ENCODE measurements at regions not wholly inside any gene's neighbourhood (a gene's known extent, or its start where the extent isn't known, plus 50 kb on each side); places are given as distances from the start of the nearest gene placed in this dataset.

DNA sequence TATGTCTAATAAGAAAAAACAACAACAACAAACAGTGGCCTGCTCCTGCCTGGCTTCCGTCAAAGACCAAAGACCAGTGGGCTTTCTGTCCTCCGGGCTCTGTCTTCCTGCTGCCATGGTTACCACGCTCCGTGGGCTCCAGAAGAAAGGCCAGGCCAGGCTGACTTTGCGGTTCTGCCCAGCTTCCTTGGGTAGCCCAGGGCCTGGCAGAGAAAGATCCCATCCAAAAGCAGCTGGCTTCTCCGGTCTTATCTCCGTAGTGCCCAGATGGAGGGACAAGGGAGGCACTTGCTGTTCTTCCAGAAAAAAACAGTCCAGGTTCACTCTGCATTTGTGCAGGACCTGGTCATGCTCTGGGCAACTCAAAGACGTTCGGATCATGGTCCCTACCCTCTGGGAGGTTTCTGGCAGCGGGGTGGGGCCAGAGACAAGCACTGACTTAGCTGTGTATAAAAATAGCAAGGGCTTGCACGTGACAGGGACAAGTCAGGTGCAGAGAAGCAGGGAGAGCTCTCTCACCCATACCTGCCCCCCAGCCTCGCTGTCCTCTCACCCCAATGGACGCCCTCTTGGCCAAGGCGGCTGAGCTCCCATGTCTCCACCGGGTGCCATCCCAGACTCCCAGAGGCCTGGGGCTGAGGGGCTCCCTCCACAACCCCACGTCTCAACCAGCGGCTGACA lies 212.2 kb downstream of the C9orf50 start:
- intact Hi-C loops (cut with DNase I) = loop anchor here in 1 of 10 donors (5.0 kb wide), 1 partner anchor 71 kb away; no protein-coding TSS in a partner anchor
- DNase-seq = peak; percentile 64 to 80 (median 72)
- 51 to 66% (median 59%) methylated on average over 16 to 17 of the region's 17 CpGs for WGBS, 4 donors
- TF ChIP-seq, protein P1, sequence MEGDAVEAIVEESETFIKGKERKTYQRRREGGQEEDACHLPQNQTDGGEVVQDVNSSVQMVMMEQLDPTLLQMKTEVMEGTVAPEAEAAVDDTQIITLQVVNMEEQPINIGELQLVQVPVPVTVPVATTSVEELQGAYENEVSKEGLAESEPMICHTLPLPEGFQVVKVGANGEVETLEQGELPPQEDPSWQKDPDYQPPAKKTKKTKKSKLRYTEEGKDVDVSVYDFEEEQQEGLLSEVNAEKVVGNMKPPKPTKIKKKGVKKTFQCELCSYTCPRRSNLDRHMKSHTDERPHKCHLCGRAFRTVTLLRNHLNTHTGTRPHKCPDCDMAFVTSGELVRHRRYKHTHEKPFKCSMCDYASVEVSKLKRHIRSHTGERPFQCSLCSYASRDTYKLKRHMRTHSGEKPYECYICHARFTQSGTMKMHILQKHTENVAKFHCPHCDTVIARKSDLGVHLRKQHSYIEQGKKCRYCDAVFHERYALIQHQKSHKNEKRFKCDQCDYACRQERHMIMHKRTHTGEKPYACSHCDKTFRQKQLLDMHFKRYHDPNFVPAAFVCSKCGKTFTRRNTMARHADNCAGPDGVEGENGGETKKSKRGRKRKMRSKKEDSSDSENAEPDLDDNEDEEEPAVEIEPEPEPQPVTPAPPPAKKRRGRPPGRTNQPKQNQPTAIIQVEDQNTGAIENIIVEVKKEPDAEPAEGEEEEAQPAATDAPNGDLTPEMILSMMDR (IDR thresholded peaks at IDR 0.05) = peak in 1 of 12 donors; percentile 11
- peak in 1 of 2 donors; percentile 30 for TF ChIP-seq POLR2A (IDR thresholded peaks at IDR 0.05)
- Histone ChIP-seq H3K36me3 (no peaks in the 10 kb centered on the region), H3K4me3 (peak overlapping the region in 6 of 12 donors; percentile 5 to 37 (median 14)), H3K27me3 (no peaks in the 10 kb centered on the region), H3K27ac (peak overlapping the region; percentile 23 to 90 (median 80)), H3K9me3 (no peaks in the 10 kb centered on the region), H3K4me1 (peaks cover 4 to 37% (median 14%) of the 10 kb centered on the region in 12 donors)
- ATAC-seq = peak; percentile 53 to 67 (median 64)

DNA sequence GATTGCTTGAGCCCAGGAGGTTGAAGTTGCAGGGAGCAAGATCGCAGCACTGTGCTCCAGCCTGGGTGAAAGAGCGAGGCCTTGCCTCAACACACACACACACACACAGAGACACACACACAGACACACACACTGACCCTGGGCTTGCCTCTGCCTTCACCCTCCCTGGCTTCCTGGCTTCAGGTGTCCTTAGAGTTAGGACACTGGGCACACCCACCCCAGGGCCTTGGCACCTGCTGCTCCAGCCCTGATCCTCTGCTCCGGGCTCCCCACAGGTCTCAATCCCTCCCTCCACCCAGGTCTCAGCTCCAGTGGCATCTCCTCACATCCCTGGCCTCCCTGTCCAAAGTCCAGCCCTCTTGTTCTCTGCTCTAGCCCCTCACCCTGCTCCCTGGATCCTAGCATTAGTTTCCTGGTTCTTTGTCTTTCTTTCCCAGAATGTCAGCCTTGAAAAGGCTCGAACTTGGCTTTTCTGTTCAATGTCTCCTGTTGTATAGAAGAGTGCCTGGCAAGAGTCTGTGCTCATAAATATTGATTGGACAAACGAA lies 212.9 kb downstream of the C9orf50 start:
- no peaks in the 10 kb centered on the region for H3K27me3 ChIP-seq
- TF ChIP-seq, protein P1 (IDR thresholded peaks at IDR 0.05) = no peak
- TF ChIP-seq POLR2A (IDR thresholded peaks at IDR 0.05) = no peak
- peaks cover 4 to 41% (median 15%) of the 10 kb centered on the region in 12 donors for H3K4me1 ChIP-seq
- H3K9me3 ChIP-seq = no peaks in the 10 kb centered on the region
- ATAC-seq = no peak
- intact Hi-C loops (cut with DNase I) = loop anchor here in 1 of 10 donors (5.0 kb wide), 1 partner anchor 71 kb away; no protein-coding TSS in a partner anchor
- peak in 2 of 5 donors; percentile 15 to 28 for DNase-seq
- H3K27ac ChIP-seq = peak overlapping the region in 11 of 12 donors; percentile 50 to 90 (median 81)
- WGBS, 4 donors = 80 to 88% (median 85%) methylated on average over 5 of the region's 5 CpGs
- H3K36me3 ChIP-seq = no peaks in the 10 kb centered on the region
- H3K4me3 ChIP-seq = peak overlapping the region in 1 of 12 donors; percentile 6

GRCh38 chr9:129406278-129407225 lies 214.3 kb downstream of the C9orf50 start:
- 78 to 83% (median 82%) methylated on average over 25 of the region's 25 CpGs for WGBS, 4 donors
- peak in 3 of 5 donors; percentile 47 to 68 (median 57) for DNase-seq

More at GRCh38 chr9:129406278-129407225, 214.3 kb downstream of the C9orf50 start:
- TF ChIP-seq, protein P1 (IDR thresholded peaks at IDR 0.05) = no peak
- no peak for TF ChIP-seq POLR2A (IDR thresholded peaks at IDR 0.05)
- H3K9me3 ChIP-seq = no peaks in the 10 kb centered on the region
- H3K4me1 ChIP-seq = peaks cover 0 to 38% (median 12%) of the 10 kb centered on the region in 12 donors
- H3K36me3 ChIP-seq = no peaks in the 10 kb centered on the region
- intact Hi-C loops (cut with DNase I) = loop anchor here in 1 of 10 donors (5.0 kb wide), 1 partner anchor 69 kb away; no protein-coding TSS in a partner anchor
- no peak for ATAC-seq
- H3K27me3 ChIP-seq = no peaks in the 10 kb centered on the region
- no peak overlapping the region for H3K27ac ChIP-seq
- H3K4me3 ChIP-seq = no peak overlapping the region

Data from heart left ventricle (tissue), 16 donors.